H1 (cell line): ENCODE measurements at regions not wholly inside any gene's neighbourhood (a gene's known extent, or its start where the extent isn't known, plus 50 kb on each side); places are given as distances from the start of the nearest gene placed in this dataset.

Experiments used
- CTCF ChIA-PET: fragments of 300-600 bp; sonication (Branson Sonifier 250); formaldehyde crosslinking; loops from one replicate; lab custom pipeline; 2021; ENCODE audit not compliant: partially characterized antibody; lab: Charles Lee
- POLR2A ChIA-PET: fragments of 300-600 bp; sonication (Branson Sonifier 250); formaldehyde crosslinking; loops from one replicate; lab custom pipeline; 2021; ENCODE audit warnings: inconsistent platforms; ENCODE audit not compliant: partially characterized antibody; lab: Charles Lee
- DNase-seq, 2 experiments: peaks; one replicate each; pipeline versions ENCODE4 v3.0.0 to v3.0.0-alpha.2; 2010 to 2022; ENCODE audit warnings: low spot score in 2 of 2, low read depth in 1 of 2, mixed read lengths in 1 of 2
- FAIRE-seq: peaks from 2 replicates; lab custom pipeline; 2011; peaks lifted over from hg19 to GRCh38; lab: Jason Lieb, UNC
- H2AFZ ChIP-seq: 2 replicates; pipeline ENCODE4 v1.8.1; 2012; ENCODE audit warnings: low read length, inconsistent platforms
- H2AK5ac ChIP-seq: 2 replicates; pipeline ENCODE4 v1.6.1; 2013; ENCODE audit warnings: low read depth, low read length
- H2BK120ac ChIP-seq: replicated peaks from 2 replicates; pipeline ENCODE3; 2013; ENCODE audit warnings: low read depth, low read length, inconsistent platforms
- H2BK12ac ChIP-seq: 2 replicates; pipeline ENCODE4 v1.6.1; 2013; ENCODE audit warnings: low read depth, low read length
- H2BK15ac ChIP-seq: 2 replicates; pipeline ENCODE4 v1.6.1; 2013; ENCODE audit warnings: low read length
- H2BK20ac ChIP-seq: 2 replicates; pipeline ENCODE4 v1.6.1; 2013; ENCODE audit warnings: low read length
- H2BK5ac ChIP-seq: 2 replicates; pipeline ENCODE4 v1.6.1; 2013; ENCODE audit warnings: low read depth, low read length
- H3K14ac ChIP-seq: 2 replicates; pipeline ENCODE4 v1.6.1; 2013; ENCODE audit warnings: inconsistent platforms; ENCODE audit not compliant: insufficient read length
- H3K18ac ChIP-seq: 2 replicates; pipeline ENCODE4 v1.6.1; 2013; ENCODE audit warnings: low read length; ENCODE audit errors: extremely low read depth
- H3K23ac ChIP-seq: 2 replicates; pipeline ENCODE4 v1.6.1; 2013; ENCODE audit warnings: inconsistent platforms; ENCODE audit not compliant: insufficient read length
- H3K23me2 ChIP-seq: 2 replicates; pipeline ENCODE4 v1.6.1; 2013; ENCODE audit warnings: low read depth, low read length
- H3K27ac ChIP-seq: 2 replicates; pipeline ENCODE4 v1.6.1; 2011; ENCODE audit warnings: low read depth, low read length, inconsistent platforms
- H3K27me3 ChIP-seq, 4 experiments: replicated peaks in 1 of 4; 1 replicate in 1 of 4; 2 replicates in 3 of 4; pipeline versions ENCODE4 v1.6.1 to v1.8.1; 2011 to 2013; ENCODE audit warnings: low read length in 3 of 4, mild to moderate bottlenecking in 3 of 4, inconsistent platforms in 2 of 4, mixed read lengths in 2 of 4, moderate library complexity in 1 of 4; ENCODE audit not compliant: control insufficient read depth in 3 of 4, insufficient read depth in 3 of 4; ENCODE audit errors: extremely low read depth in 1 of 4
- H3K36me3 ChIP-seq, 4 experiments: 2 replicates each; pipeline versions ENCODE4 v1.6.1 to v1.8.1; 2011 to 2013; ENCODE audit warnings: mild to moderate bottlenecking in 4 of 4, low read length in 3 of 4, moderate library complexity in 2 of 4, control low read depth in 1 of 4, inconsistent platforms in 1 of 4; ENCODE audit not compliant: insufficient read depth in 4 of 4, control insufficient read depth in 2 of 4
- H3K4ac ChIP-seq: replicated peaks from 2 replicates; pipeline ENCODE3; 2013; ENCODE audit warnings: low read length, low read depth, mixed read lengths, inconsistent platforms; ENCODE audit not compliant: insufficient read length
- H3K4me1 ChIP-seq, 4 experiments: replicated peaks in 1 of 4; 1 replicate in 1 of 4; 2 replicates in 3 of 4; pipeline versions ENCODE4 v1.6.1 to v1.8.1; 2011 to 2013; ENCODE audit warnings: low read length in 3 of 4, inconsistent platforms in 2 of 4, mixed read lengths in 1 of 4; ENCODE audit not compliant: insufficient read depth in 4 of 4, control insufficient read depth in 3 of 4
- H3K4me2 ChIP-seq, 2 experiments: 2 replicates each; pipeline versions ENCODE4 v1.6.1 to v1.8.1; 2011 to 2013; ENCODE audit warnings: low read depth in 2 of 2, low read length in 2 of 2, control low read depth in 1 of 2, inconsistent platforms in 1 of 2, mild to moderate bottlenecking in 1 of 2; ENCODE audit not compliant: insufficient read depth in 1 of 2
- H3K4me3 ChIP-seq, 4 experiments: fragments of 200-600, 300-600 bp in 1 of 4; sonication (generic), shearing (Covaris generic), sonication (Bioruptor Twin) in 1 of 4; 2 replicates each; pipeline versions ENCODE4 v1.5.1 to v1.8.1; 2011 to 2016; ENCODE audit warnings: low read length in 4 of 4, low read depth in 3 of 4, control low read depth in 2 of 4, inconsistent platforms in 2 of 4, mild to moderate bottlenecking in 2 of 4, mixed read lengths in 1 of 4, moderate library complexity in 1 of 4; ENCODE audit not compliant: insufficient read depth in 2 of 4; ENCODE audit errors: extremely low read depth in 1 of 4
- H3K56ac ChIP-seq: replicated peaks from 2 replicates; pipeline ENCODE3; 2013; ENCODE audit warnings: low read depth, mild to moderate bottlenecking, mixed read lengths, low read length, inconsistent platforms; ENCODE audit not compliant: insufficient read length
- H3K79me1 ChIP-seq: 2 replicates; pipeline ENCODE4 v1.6.1; 2013; ENCODE audit warnings: low read depth, low read length, control low read depth
- H3K79me2 ChIP-seq, 2 experiments: 2 replicates each; pipeline versions ENCODE4 v1.6.1 to v1.8.1; 2012 to 2013; ENCODE audit warnings: low read length in 2 of 2, mild to moderate bottlenecking in 2 of 2, inconsistent platforms in 1 of 2; ENCODE audit not compliant: insufficient read depth in 2 of 2, control insufficient read depth in 1 of 2
- H3K9ac ChIP-seq, 4 experiments: replicated peaks in 1 of 4; 1 replicate in 1 of 4; 2 replicates in 3 of 4; pipeline versions ENCODE4 v1.6.1 to v1.8.1; 2011 to 2013; ENCODE audit warnings: low read depth in 3 of 4, low read length in 3 of 4, control low read depth in 2 of 4, mild to moderate bottlenecking in 2 of 4, moderate library complexity in 2 of 4, inconsistent platforms in 1 of 4; ENCODE audit errors: extremely low read depth in 1 of 4
- H3K9me3 ChIP-seq, 2 experiments: 2 replicates each; pipeline versions ENCODE4 v1.6.1 to v1.8.1; 2012 to 2013; ENCODE audit warnings: mild to moderate bottlenecking in 2 of 2, moderate library complexity in 2 of 2, control low read depth in 1 of 2, inconsistent platforms in 1 of 2, low read depth in 1 of 2, low read length in 1 of 2, mixed read lengths in 1 of 2; ENCODE audit not compliant: insufficient read depth in 2 of 2
- H4K20me1 ChIP-seq, 2 experiments: replicated peaks in 1 of 2; 2 replicates each; pipeline versions ENCODE3 to v1.8.1; 2011 to 2013; ENCODE audit warnings: inconsistent platforms in 2 of 2, low read length in 2 of 2, mild to moderate bottlenecking in 1 of 2; ENCODE audit not compliant: insufficient read depth in 2 of 2, control insufficient read depth in 1 of 2
- H4K5ac ChIP-seq: 2 replicates; pipeline ENCODE4 v1.6.1; 2013; ENCODE audit warnings: low read length, low read depth, mixed read lengths, inconsistent platforms; ENCODE audit not compliant: insufficient read length
- H4K8ac ChIP-seq: 2 replicates; pipeline ENCODE4 v1.8.0; 2013; ENCODE audit warnings: mild to moderate bottlenecking, moderate library complexity, low read length, inconsistent platforms; ENCODE audit not compliant: insufficient read depth; ENCODE audit errors: extremely low read depth
- H4K91ac ChIP-seq: replicated peaks from 2 replicates; pipeline ENCODE3; 2013; ENCODE audit warnings: low read length, mixed read lengths, inconsistent platforms; ENCODE audit not compliant: insufficient read length
- ATF3 ChIP-seq: IDR thresholded peaks from 2 replicates; pipeline ENCODE4 v1.6.1; 2011; ENCODE audit warnings: low read depth, mild to moderate bottlenecking, low read length; ENCODE audit not compliant: insufficient read depth
- BCL11A ChIP-seq, 2 experiments: IDR thresholded peaks; one replicate each; pipeline ENCODE4 v1.6.1; 2011; ENCODE audit warnings: low read depth in 2 of 2, low read length in 2 of 2, mild to moderate bottlenecking in 2 of 2
- CHD2 ChIP-seq: IDR thresholded peaks from 2 replicates; pipeline ENCODE4 v1.6.1; 2012; ENCODE audit warnings: low read length, improper control_type of control experiment
- POLR2AphosphoS5 ChIP-seq: IDR thresholded peaks from 2 replicates; pipeline ENCODE4 v1.6.1; 2011; ENCODE audit warnings: low read depth, low read length
- TCF12 ChIP-seq: IDR thresholded peaks from 2 replicates; pipeline ENCODE4 v1.6.1; 2011; ENCODE audit warnings: low read depth, mild to moderate bottlenecking, low read length
- USF2 ChIP-seq: IDR thresholded peaks from 2 replicates; pipeline ENCODE4 v1.6.1; 2011; ENCODE audit warnings: low read length, improper control_type of control experiment
- WGBS, 2 experiments: shearing (Covaris generic) in 1 of 2; methylation state at CpG; one replicate each; pipeline versions ENCODE4 v1.1.6 to v1.1.7; 2013 to 2015; ENCODE audit warnings: low lambda C conversion rate in 2 of 2, mixed read lengths in 2 of 2, inconsistent platforms in 1 of 2, low coverage in 1 of 2, missing lambda C conversion rate in 1 of 2; ENCODE audit not compliant: insufficient replicate concordance in 2 of 2, insufficient coverage in 1 of 2, insufficient read length in 1 of 2; ENCODE audit errors: extremely low coverage in 1 of 2, missing lambda C conversion rate in 1 of 2; 5-methylcytosine and 5-hydroxymethylcytosine counted together

- Histone ChIP-seq H3K23ac (no peak overlapping the region), H3K4me2 (no peak overlapping the region), H4K8ac (no peak overlapping the region), H4K91ac (no peak overlapping the region), H3K56ac (no peak overlapping the region), H3K23me2 (no peaks in the 10 kb centered on the region), H3K14ac (no peak overlapping the region), H3K4ac (no peak overlapping the region), H2AK5ac (no peak overlapping the region), H2BK120ac (no peak overlapping the region), H3K36me3 (no peaks in the 10 kb centered on the region), H2BK5ac (no peak overlapping the region), H3K27ac (no peak overlapping the region), H3K79me1 (no peaks in the 10 kb centered on the region)
- ChIA-PET CTCF (interaction anchor here (0.6 to 1.5 kb wide), 5 partner anchors 8 to 70 kb away, joined by 3 to 7 read pairs (median 4); no protein-coding TSS in a partner anchor), POLR2A (interaction anchor here (0.6 kb wide), 1 partner anchor 395 kb away, joined by 3 read pairs; no protein-coding TSS in a partner anchor)
- no peak for FAIRE-seq
- TF ChIP-seq POLR2AphosphoS5 = no peak
- no peak for TF ChIP-seq CHD2
- no peak for TF ChIP-seq ATF3
- no peak for TF ChIP-seq TCF12
- TF ChIP-seq BCL11A (IDR thresholded peaks at IDR 0.05; ENCODE audit: low read depth in 2 of 2, low read length in 2 of 2) = no peak
- TF ChIP-seq USF2 = no peak
- TF ChIP-seq, all 59 proteins: peak for 0
- Histone ChIP-seq H3K9ac (no peak overlapping the region), H2AFZ (no peak overlapping the region), H3K4me1 (peaks cover 0 to 10% (median 4%) of the 10 kb centered on the region in 4 experiments; a peak in 3 of 7 replicates), H4K20me1 (no peaks in the 10 kb centered on the region), H3K4me3 (no peak overlapping the region), H4K5ac (no peak overlapping the region), H3K18ac (no peak overlapping the region), H3K27me3 (no peaks in the 10 kb centered on the region), H2BK20ac (no peak overlapping the region), H2BK15ac (no peak overlapping the region), H3K9me3 (no peaks in the 10 kb centered on the region), H2BK12ac (no peak overlapping the region), H3K79me2 (no peaks in the 10 kb centered on the region)
- DNase-seq = no peak
- 92% methylated on average over 1 of the region's 1 CpG; no CpG with 5 or more reads in 1 of the 2 experiments for WGBS, 2 experiments
These were observed 155.6 kb downstream of the CAND1 start for GRCh38 chr12:67424784-67425183.
